GM12874 (cell line): ENCODE measurements at regions not wholly inside any gene's neighbourhood (a gene's known extent, or its start where the extent isn't known, plus 50 kb on each side); places are given as distances from the start of the nearest gene placed in this dataset.

ENCODE experiments used
- CTCF ChIP-seq: IDR thresholded peaks from 2 replicates; pipeline ENCODE4 v1.5.1; 2011; ENCODE audit warnings: low read depth, mild to moderate bottlenecking, control low read depth, low read length, moderate library complexity; ENCODE audit not compliant: insufficient read depth

GRCh38 chr3:148441191-148441590 is 256.5 kb upstream of the AGTR1 start:
- TF ChIP-seq CTCF = no peak

GRCh38 chr3:148450819-148451218 is 246.9 kb upstream of the AGTR1 start:
- no peak for TF ChIP-seq CTCF

GRCh38 chr3:148451969-148452368 is 245.7 kb upstream of the AGTR1 start:
- no peak for TF ChIP-seq CTCF

- no peak for TF ChIP-seq CTCF
These were observed 243.9 kb upstream of the AGTR1 start for GRCh38 chr3:148453781-148454191.

- TF ChIP-seq CTCF = no peak
These were observed 242.6 kb upstream of the AGTR1 start for GRCh38 chr3:148455098-148455497.

GRCh38 chr3:148457886-148458285 is 239.8 kb upstream of the AGTR1 start:
- TF ChIP-seq CTCF = no peak

- no peak for TF ChIP-seq CTCF
These were observed 237.7 kb upstream of the AGTR1 start for GRCh38 chr3:148459931-148460513.

GRCh38 chr3:148460686-148461085 is 237.0 kb upstream of the AGTR1 start:
- TF ChIP-seq CTCF = no peak
